ENCODE measurements at regions not wholly inside any gene's neighbourhood (a gene's known extent, or its start where the extent isn't known, plus 50 kb on each side); places are given as distances from the start of the nearest gene placed in this dataset.
A peak's percentile ranks its signal among the peaks of the same experiment; 100 is the strongest.

- no peak for TF ChIP-seq CTCF (conservative IDR thresholded peaks at IDR 0.05; ENCODE audit: control insufficient read depth, insufficient read depth, low read depth, low read length)
- DNase-seq (ENCODE audit: low read depth) = no peak
- H3K4me3 ChIP-seq (ENCODE audit: control insufficient read depth, low read depth, low read length) = no peak overlapping the region
These were observed 223.3 kb downstream of the RPS29 start for GRCh38 chr14:49362916-49363315.

- DNase-seq (ENCODE audit: low read depth) = no peak
- H3K4me3 ChIP-seq (ENCODE audit: control insufficient read depth, low read depth, low read length) = no peak overlapping the region
- TF ChIP-seq CTCF (conservative IDR thresholded peaks at IDR 0.05; ENCODE audit: control insufficient read depth, insufficient read depth, low read depth, low read length) = no peak
These were observed 247.1 kb downstream of the RPS29 start for GRCh38 chr14:49339130-49339529.

- no peak for DNase-seq (ENCODE audit: low read depth)
- no peak overlapping the region for H3K4me3 ChIP-seq (ENCODE audit: control insufficient read depth, low read depth, low read length)
- TF ChIP-seq CTCF (conservative IDR thresholded peaks at IDR 0.05; ENCODE audit: control insufficient read depth, insufficient read depth, low read depth, low read length) = no peak
These were observed 266.4 kb downstream of the RPS29 start for GRCh38 chr14:49319810-49320209.

- DNase-seq (ENCODE audit: low read depth) = no peak
- TF ChIP-seq CTCF (conservative IDR thresholded peaks at IDR 0.05; ENCODE audit: control insufficient read depth, insufficient read depth, low read depth, low read length) = no peak
These were observed 270.6 kb downstream of the RPS29 start for GRCh38 chr14:49315570-49315969.

GRCh38 chr14:49314737-49315136, 271.4 kb downstream of the RPS29 start:
- peak; percentile 80 for DNase-seq (ENCODE audit: low read depth)
- no peak for TF ChIP-seq CTCF (conservative IDR thresholded peaks at IDR 0.05; ENCODE audit: control insufficient read depth, insufficient read depth, low read depth, low read length)
- no peak overlapping the region for H3K4me3 ChIP-seq (ENCODE audit: control insufficient read depth, low read depth, low read length)

More at GRCh38 chr14:49315570-49315969, 270.6 kb downstream of the RPS29 start:
- no peak overlapping the region for H3K4me3 ChIP-seq (ENCODE audit: control insufficient read depth, low read depth, low read length)

- DNase-seq (ENCODE audit: low read depth) = no peak
- TF ChIP-seq CTCF (conservative IDR thresholded peaks at IDR 0.05; ENCODE audit: control insufficient read depth, insufficient read depth, low read depth, low read length) = no peak
- no peak overlapping the region for H3K4me3 ChIP-seq (ENCODE audit: control insufficient read depth, low read depth, low read length)
These were observed 273.1 kb downstream of the RPS29 start for GRCh38 chr14:49313108-49313507.

GRCh38 chr14:49310298-49310697, 275.9 kb downstream of the RPS29 start:
- DNase-seq (ENCODE audit: low read depth) = no peak
- H3K4me3 ChIP-seq (ENCODE audit: control insufficient read depth, low read depth, low read length) = no peak overlapping the region
- TF ChIP-seq CTCF (conservative IDR thresholded peaks at IDR 0.05; ENCODE audit: control insufficient read depth, insufficient read depth, low read depth, low read length) = no peak
